ENCODE measurements at regions not wholly inside any gene's neighbourhood (a gene's known extent, or its start where the extent isn't known, plus 50 kb on each side); places are given as distances from the start of the nearest gene placed in this dataset.

DNA sequence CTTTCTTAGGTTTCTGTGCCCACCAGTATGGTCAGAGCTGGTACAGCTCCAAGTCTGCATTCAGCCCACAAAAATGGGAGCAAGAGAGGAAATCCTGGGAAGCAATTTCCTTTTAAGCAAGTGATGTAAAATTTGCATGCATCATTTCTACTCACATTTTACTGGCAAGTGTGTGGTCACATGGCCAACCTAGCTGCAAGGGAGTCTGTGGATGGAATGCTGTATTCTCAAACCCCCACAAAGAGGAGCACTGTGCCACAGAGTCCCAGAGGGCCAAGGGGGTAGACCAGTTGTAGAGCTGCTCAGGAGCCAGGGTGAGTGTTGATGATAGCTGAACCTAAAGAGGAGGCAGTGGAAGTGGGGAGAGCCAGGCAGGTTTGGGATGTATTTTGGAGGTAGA is 154.3 kb upstream of the SPRY4 start:
- Histone ChIP-seq H3K27me3 (ENCODE audit: control insufficient read depth in 2 of 2, insufficient read depth in 2 of 2, low read length in 2 of 2) (no peaks in the 10 kb centered on the region), H3K9ac (ENCODE audit: insufficient read depth, low read length, poor library complexity, severe bottlenecking) (no peak overlapping the region), H3K36me3 (replicated peaks in 1 of 2; ENCODE audit: control insufficient read depth in 1 of 2, insufficient read depth in 2 of 2, low read length in 2 of 2) (no peaks in the 10 kb centered on the region), H3K27ac (ENCODE audit: low read depth in 1 of 2, low read length in 2 of 2) (no peak overlapping the region), H3K4me1 (ENCODE audit: control insufficient read depth in 1 of 2, insufficient read depth in 2 of 2, low read length in 2 of 2) (no peaks in the 10 kb centered on the region), H3K4me2 (replicated peaks; ENCODE audit: extremely low read depth, low read length, poor library complexity, severe bottlenecking) (no peak overlapping the region), H3K9me3 (replicated peaks in 1 of 2; ENCODE audit: control insufficient read depth in 1 of 2, insufficient read depth in 1 of 2, low read length in 2 of 2) (peaks cover 9 to 14% of the 10 kb centered on the region in 2 donors), H4K20me1 (ENCODE audit: insufficient read depth, low read length) (no peaks in the 10 kb centered on the region), H2AFZ (ENCODE audit: insufficient read depth, low read depth, low read length, poor library complexity, severe bottlenecking) (no peak overlapping the region), H3K79me2 (ENCODE audit: insufficient read depth, low read length) (no peaks in the 10 kb centered on the region), H3K4me3 (replicated peaks in 1 of 3; ENCODE audit: low read depth in 2 of 3, low read length in 3 of 3) (no peak overlapping the region)
- Mint-ChIP-seq H3K27ac (no peak overlapping the region), H3K27me3 (ENCODE audit: low read depth in 3 of 3) (peaks cover 7 to 19% (median 9%) of the 10 kb centered on the region in 3 donors), H3K9me3 (peaks cover 8 to 15% (median 10%) of the 10 kb centered on the region in 7 donors), H3K36me3 (no peaks in the 10 kb centered on the region), H3K4me3 (no peak overlapping the region), H3K4me1 (no peaks in the 10 kb centered on the region)
- intact Hi-C loops (cut with micrococcal nuclease): no loop called here
- TF ChIP-seq, protein P1, sequence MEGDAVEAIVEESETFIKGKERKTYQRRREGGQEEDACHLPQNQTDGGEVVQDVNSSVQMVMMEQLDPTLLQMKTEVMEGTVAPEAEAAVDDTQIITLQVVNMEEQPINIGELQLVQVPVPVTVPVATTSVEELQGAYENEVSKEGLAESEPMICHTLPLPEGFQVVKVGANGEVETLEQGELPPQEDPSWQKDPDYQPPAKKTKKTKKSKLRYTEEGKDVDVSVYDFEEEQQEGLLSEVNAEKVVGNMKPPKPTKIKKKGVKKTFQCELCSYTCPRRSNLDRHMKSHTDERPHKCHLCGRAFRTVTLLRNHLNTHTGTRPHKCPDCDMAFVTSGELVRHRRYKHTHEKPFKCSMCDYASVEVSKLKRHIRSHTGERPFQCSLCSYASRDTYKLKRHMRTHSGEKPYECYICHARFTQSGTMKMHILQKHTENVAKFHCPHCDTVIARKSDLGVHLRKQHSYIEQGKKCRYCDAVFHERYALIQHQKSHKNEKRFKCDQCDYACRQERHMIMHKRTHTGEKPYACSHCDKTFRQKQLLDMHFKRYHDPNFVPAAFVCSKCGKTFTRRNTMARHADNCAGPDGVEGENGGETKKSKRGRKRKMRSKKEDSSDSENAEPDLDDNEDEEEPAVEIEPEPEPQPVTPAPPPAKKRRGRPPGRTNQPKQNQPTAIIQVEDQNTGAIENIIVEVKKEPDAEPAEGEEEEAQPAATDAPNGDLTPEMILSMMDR (IDR thresholded peaks at IDR 0.05): no peak
- DNase-seq: no peak

DNA sequence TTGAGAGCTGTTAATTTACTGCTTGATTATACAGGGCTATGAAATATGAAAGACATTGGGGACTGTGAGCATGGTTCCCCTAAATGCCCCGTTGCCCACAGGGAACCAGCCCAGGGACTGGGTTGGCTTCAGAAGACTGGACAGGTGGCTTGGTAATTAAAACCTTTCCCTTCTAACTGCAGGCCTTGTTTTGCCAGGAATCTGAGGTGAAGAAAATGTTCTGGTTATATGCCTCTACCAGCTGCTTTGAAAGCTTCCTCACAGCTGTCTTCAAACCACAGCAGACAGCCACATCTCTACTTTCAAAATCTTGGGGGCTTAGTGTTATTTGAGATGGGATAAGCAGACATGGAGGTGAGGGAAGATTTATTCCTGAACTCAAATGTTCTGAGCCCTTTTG is 153.3 kb upstream of the SPRY4 start:
- TF ChIP-seq, protein P1 (IDR thresholded peaks at IDR 0.05): no peak
- no peaks in the 10 kb centered on the region for H3K4me1 Mint-ChIP-seq
- Histone ChIP-seq H3K36me3 (replicated peaks in 1 of 2; ENCODE audit: control insufficient read depth in 1 of 2, insufficient read depth in 2 of 2, low read length in 2 of 2) (no peaks in the 10 kb centered on the region), H3K4me1 (ENCODE audit: control insufficient read depth in 1 of 2, insufficient read depth in 2 of 2, low read length in 2 of 2) (no peaks in the 10 kb centered on the region), H3K9ac (ENCODE audit: insufficient read depth, low read length, poor library complexity, severe bottlenecking) (no peak overlapping the region), H4K20me1 (ENCODE audit: insufficient read depth, low read length) (no peaks in the 10 kb centered on the region), H3K27ac (ENCODE audit: low read depth in 1 of 2, low read length in 2 of 2) (no peak overlapping the region), H3K79me2 (ENCODE audit: insufficient read depth, low read length) (no peaks in the 10 kb centered on the region), H3K9me3 (replicated peaks in 1 of 2; ENCODE audit: control insufficient read depth in 1 of 2, insufficient read depth in 1 of 2, low read length in 2 of 2) (peaks cover 9 to 14% of the 10 kb centered on the region in 2 donors), H3K27me3 (ENCODE audit: control insufficient read depth in 2 of 2, insufficient read depth in 2 of 2, low read length in 2 of 2) (no peaks in the 10 kb centered on the region), H2AFZ (ENCODE audit: insufficient read depth, low read depth, low read length, poor library complexity, severe bottlenecking) (no peak overlapping the region), H3K4me2 (replicated peaks; ENCODE audit: extremely low read depth, low read length, poor library complexity, severe bottlenecking) (no peak overlapping the region), H3K4me3 (replicated peaks in 1 of 3; ENCODE audit: low read depth in 2 of 3, low read length in 3 of 3) (no peak overlapping the region)
- no peak overlapping the region for H3K4me3 Mint-ChIP-seq
- peaks cover 8 to 15% (median 10%) of the 10 kb centered on the region in 7 donors for H3K9me3 Mint-ChIP-seq
- no peak for DNase-seq
- H3K27me3 Mint-ChIP-seq (ENCODE audit: low read depth in 3 of 3): peaks cover 10 to 19% (median 10%) of the 10 kb centered on the region in 3 donors
- H3K27ac Mint-ChIP-seq: no peak overlapping the region
- no peaks in the 10 kb centered on the region for H3K36me3 Mint-ChIP-seq
- WGBS (ENCODE audit: insufficient coverage): no CpG with 5 or more reads among the region's 1 CpG
- intact Hi-C loops (cut with micrococcal nuclease): no loop called here

Measured in CD14-positive monocyte (primary cell).